ENCODE measurements at regions not wholly inside any gene's neighbourhood (a gene's known extent, or its start where the extent isn't known, plus 50 kb on each side); places are given as distances from the start of the nearest gene placed in this dataset.

DNA sequence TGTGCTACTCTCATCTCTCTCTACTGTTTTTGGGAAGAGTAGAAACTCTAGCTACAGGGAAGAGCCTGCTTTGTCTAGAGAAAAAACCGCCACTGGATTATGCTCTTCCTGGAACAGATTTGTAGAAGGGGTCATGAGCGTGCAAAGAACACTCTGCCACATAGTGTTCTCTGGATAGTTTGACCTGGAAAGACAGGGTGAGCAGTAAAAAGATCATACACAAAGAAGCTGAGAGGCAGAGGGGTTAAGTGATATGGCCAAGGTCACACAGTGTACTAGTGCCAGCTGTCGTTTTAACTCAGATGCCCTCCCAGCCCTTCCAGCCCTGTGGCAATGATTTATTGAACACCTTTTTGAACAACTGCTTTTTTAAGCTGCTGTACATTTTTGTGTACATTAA, 182.2 kb downstream of the NNT start:
- TF ChIP-seq, protein P1, sequence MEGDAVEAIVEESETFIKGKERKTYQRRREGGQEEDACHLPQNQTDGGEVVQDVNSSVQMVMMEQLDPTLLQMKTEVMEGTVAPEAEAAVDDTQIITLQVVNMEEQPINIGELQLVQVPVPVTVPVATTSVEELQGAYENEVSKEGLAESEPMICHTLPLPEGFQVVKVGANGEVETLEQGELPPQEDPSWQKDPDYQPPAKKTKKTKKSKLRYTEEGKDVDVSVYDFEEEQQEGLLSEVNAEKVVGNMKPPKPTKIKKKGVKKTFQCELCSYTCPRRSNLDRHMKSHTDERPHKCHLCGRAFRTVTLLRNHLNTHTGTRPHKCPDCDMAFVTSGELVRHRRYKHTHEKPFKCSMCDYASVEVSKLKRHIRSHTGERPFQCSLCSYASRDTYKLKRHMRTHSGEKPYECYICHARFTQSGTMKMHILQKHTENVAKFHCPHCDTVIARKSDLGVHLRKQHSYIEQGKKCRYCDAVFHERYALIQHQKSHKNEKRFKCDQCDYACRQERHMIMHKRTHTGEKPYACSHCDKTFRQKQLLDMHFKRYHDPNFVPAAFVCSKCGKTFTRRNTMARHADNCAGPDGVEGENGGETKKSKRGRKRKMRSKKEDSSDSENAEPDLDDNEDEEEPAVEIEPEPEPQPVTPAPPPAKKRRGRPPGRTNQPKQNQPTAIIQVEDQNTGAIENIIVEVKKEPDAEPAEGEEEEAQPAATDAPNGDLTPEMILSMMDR (optimal IDR thresholded peaks at IDR 0.05 in 1 of 3, IDR thresholded peaks at IDR 0.05 in 1 of 3, conservative IDR thresholded peaks at IDR 0.05 in 1 of 3; ENCODE audit: extremely low read depth in 1 of 3, insufficient read depth in 2 of 3, low read length in 3 of 3), result no peak
- TF ChIP-seq EZH2 (IDR thresholded peaks at IDR 0.05; ENCODE audit: low read length), result no peak
